Stimulated activated CD4-positive, alpha-beta T cell treated with anti-CD3 and anti-CD28 coated beads, Interleukin-12 subunit alpha, Interleukin-12 subunit beta, amount 100 ng/mL, for 48 hours (primary cell): ENCODE measurements at regions not wholly inside any gene's neighbourhood (a gene's known extent, or its start where the extent isn't known, plus 50 kb on each side); places are given as distances from the start of the nearest gene placed in this dataset.
"Not testable (repeated sequence)": the region's sequence is repeated elsewhere in the genome, so short reads cannot be mapped to it uniquely, and the experiment has no call there.

Experiments used
- DNase-seq, 3 donors: peaks; one replicate each; pipeline ENCODE4 v3.0.0-alpha.2; 2020; ENCODE audit warnings: low read depth in 2 of 3, low spot score in 1 of 3

- no peak for DNase-seq
These were observed 96.3 kb upstream of the THUMPD2 start for GRCh38 chr2:39875182-39875913.

- DNase-seq, result no peak
These were observed 95.2 kb upstream of the THUMPD2 start for GRCh38 chr2:39874236-39874635.

GRCh38 chr2:39873586-39873985 is 94.5 kb upstream of the THUMPD2 start:
- no peak for DNase-seq

GRCh38 chr2:39872748-39873147 is 93.7 kb upstream of the THUMPD2 start:
- no peak for DNase-seq

- no peak for DNase-seq
These were observed 92.3 kb upstream of the THUMPD2 start for GRCh38 chr2:39871291-39871761.

GRCh38 chr2:39870871-39871270 is 91.8 kb upstream of the THUMPD2 start:
- DNase-seq, result no peak

- DNase-seq, result no peak
These were observed 88.2 kb upstream of the THUMPD2 start for GRCh38 chr2:39867268-39867667.

- DNase-seq, result no peak
These were observed 86.7 kb upstream of the THUMPD2 start for GRCh38 chr2:39865751-39866150.

GRCh38 chr2:39863672-39864071 is 84.6 kb upstream of the THUMPD2 start:
- DNase-seq, result not testable (repeated sequence)

GRCh38 chr2:39860538-39860937 is 81.5 kb upstream of the THUMPD2 start:
- no peak for DNase-seq

- no peak for DNase-seq
These were observed 79.6 kb upstream of the THUMPD2 start for GRCh38 chr2:39858677-39859076.

GRCh38 chr2:39855856-39856255 is 76.8 kb upstream of the THUMPD2 start:
- no peak for DNase-seq

GRCh38 chr2:39854771-39855170 is 75.7 kb upstream of the THUMPD2 start:
- no peak for DNase-seq

- DNase-seq, result no peak
These were observed 73.8 kb upstream of the THUMPD2 start for GRCh38 chr2:39852831-39853230.

- DNase-seq, result no peak
These were observed 72.6 kb upstream of the THUMPD2 start for GRCh38 chr2:39851651-39852110.

GRCh38 chr2:39851251-39851650 is 72.2 kb upstream of the THUMPD2 start:
- DNase-seq, result no peak

- DNase-seq, result no peak
These were observed 71.0 kb upstream of the THUMPD2 start for GRCh38 chr2:39849982-39850526.

GRCh38 chr2:39849064-39849463 is 70.0 kb upstream of the THUMPD2 start:
- DNase-seq, result no peak

GRCh38 chr2:39845460-39846146 is 66.5 kb upstream of the THUMPD2 start:
- DNase-seq, result no peak

GRCh38 chr2:39839261-39839848 is 60.3 kb upstream of the THUMPD2 start:
- DNase-seq, result no peak

GRCh38 chr2:39838589-39838988 is 59.5 kb upstream of the THUMPD2 start:
- no peak for DNase-seq
